ENCODE measurements at regions not wholly inside any gene's neighbourhood (a gene's known extent, or its start where the extent isn't known, plus 50 kb on each side); places are given as distances from the start of the nearest gene placed in this dataset.
A peak's percentile ranks its signal among the peaks of the same experiment; 100 is the strongest.

GRCh38 chrX:140091125-140091886 lies 126.0 kb upstream of the CXorf66 start (continued):
- TF ChIP-seq ZNF600 (tag by site-specific recombination; IDR thresholded peaks at IDR 0.05) = 0 out of 2 replicates have a peak, but pooled peaks have one; percentile 25
- TF ChIP-seq ZNF335 (tag by site-specific recombination; conservative IDR thresholded peaks at IDR 0.05) = peak; percentile 68

- CTCF ChIA-PET = interaction anchor here (0.9 to 2.1 kb wide), 4 partner anchors 34 to 574 kb away, joined by 3 to 8 read pairs (median 4); no protein-coding TSS in a partner anchor
Observed at GRCh38 chrX:140090800-140091124, 125.4 kb upstream of the CXorf66 start.

More at GRCh38 chrX:140090800-140091124, 125.4 kb upstream of the CXorf66 start:
- H3K36me3 ChIP-seq (ENCODE audit: control insufficient read depth in 2 of 2, insufficient read depth in 1 of 2, low read length in 2 of 2) = no peaks in the 10 kb centered on the region
- no peaks in the 10 kb centered on the region; the same call in 1 of the 2 replicates for H3K9me3 ChIP-seq (ENCODE audit: control insufficient read depth, insufficient read depth, low read depth, low read length)
- peak overlapping the region; percentile 41 for H3K4me3 ChIP-seq (ENCODE audit: low read depth, low read length)
- peaks cover 6% of the 10 kb centered on the region; the same call in 1 of the 2 replicates for H3K4me1 ChIP-seq (ENCODE audit: control insufficient read depth, insufficient read depth, low read length)
- TF ChIP-seq ZNF140 (tag by site-specific recombination; IDR thresholded peaks at IDR 0.05) (no peak), ZNF624 (tag by site-specific recombination; IDR thresholded peaks at IDR 0.05) (no peak), ZNF654 (tag by site-specific recombination; IDR thresholded peaks at IDR 0.05; ENCODE audit: low read depth) (no peak), ZBTB7A (tag by site-specific recombination; IDR thresholded peaks at IDR 0.05; ENCODE audit: low read depth) (no peak), ZNF280D (tag by site-specific recombination; IDR thresholded peaks at IDR 0.05) (no peak), ZNF302 (tag by site-specific recombination; IDR thresholded peaks at IDR 0.05; ENCODE audit: low read depth) (no peak), PRDM6 (tag by site-specific recombination; IDR thresholded peaks at IDR 0.05) (no peak), ZSCAN16 (tag by site-specific recombination; IDR thresholded peaks at IDR 0.05) (no peak), SCRT1 (tag by site-specific recombination; IDR thresholded peaks at IDR 0.05; ENCODE audit: borderline replicate concordance) (no peak), PRDM4 (tag by site-specific recombination; IDR thresholded peaks at IDR 0.05) (no peak), ZNF416 (tag by site-specific recombination; IDR thresholded peaks at IDR 0.05) (no peak), ZIC2 (tag by site-specific recombination; IDR thresholded peaks at IDR 0.05) (no peak), ZNF311 (tag by site-specific recombination; IDR thresholded peaks at IDR 0.05; ENCODE audit: borderline replicate concordance) (no peak), SALL2 (tag by site-specific recombination; IDR thresholded peaks at IDR 0.05; ENCODE audit: borderline replicate concordance) (no peak), ZFP3 (tag by site-specific recombination; IDR thresholded peaks at IDR 0.05; ENCODE audit: low read depth) (no peak), ZNF335 (tag by site-specific recombination; conservative IDR thresholded peaks at IDR 0.05) (no peak), ZNF426 (tag by site-specific recombination; IDR thresholded peaks at IDR 0.05) (no peak), OVOL3 (tag by site-specific recombination; IDR thresholded peaks at IDR 0.05) (no peak), GFI1B (tag by site-specific recombination; IDR thresholded peaks at IDR 0.05) (no peak)
- peak overlapping the region; percentile 69 for H3K27ac ChIP-seq (ENCODE audit: extremely low read depth, low read depth, low read length)
- POLR2A ChIA-PET = no interaction called here

Measured in HEK293 (cell line).